Erythroblast (primary cell): ENCODE measurements at regions not wholly inside any gene's neighbourhood (a gene's known extent, or its start where the extent isn't known, plus 50 kb on each side); places are given as distances from the start of the nearest gene placed in this dataset.

Source experiments
- GATA1 ChIP-seq: IDR thresholded peaks from 2 replicates; pipeline ENCODE4 v1.6.1; 2011; ENCODE audit warnings: low read depth, mild to moderate bottlenecking, control low read depth, low read length, moderate library complexity
- POLR2A ChIP-seq: IDR thresholded peaks from 2 replicates; pipeline ENCODE4 v1.6.1; 2011; ENCODE audit warnings: mild to moderate bottlenecking, low read length

DNA sequence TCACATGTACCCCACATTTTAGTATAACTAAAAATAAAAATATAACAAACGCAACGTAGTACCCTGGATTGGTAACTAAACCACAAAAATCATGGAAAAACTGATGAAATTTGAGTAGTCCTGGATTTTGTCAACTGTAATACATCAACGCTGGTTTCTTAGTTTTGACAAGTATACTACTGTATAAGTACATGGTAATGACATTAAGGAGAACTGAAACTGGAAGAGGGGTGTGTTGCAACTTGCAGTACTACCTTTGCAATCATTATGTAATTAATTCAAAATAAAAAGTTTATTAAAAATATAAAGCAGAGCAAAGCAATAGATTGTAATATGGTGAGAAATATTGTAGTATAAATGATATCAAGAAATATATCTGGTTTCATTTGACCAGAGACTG lies 1158.0 kb upstream of the SPRY2 start:
- no peak for TF ChIP-seq POLR2A
- no peak for TF ChIP-seq GATA1
